WTC11 (cell line): ENCODE measurements at regions not wholly inside any gene's neighbourhood (a gene's known extent, or its start where the extent isn't known, plus 50 kb on each side); places are given as distances from the start of the nearest gene placed in this dataset.

Experiments
- ATF2 ChIP-seq: sonication (generic); formaldehyde crosslinking; IDR thresholded peaks from 2 replicates; pipeline ENCODE4 v1.8.1; 2022; ENCODE audit warnings: low read depth, missing genetic modification reagents, borderline replicate concordance
- CTCF ChIP-seq: fragments of 200-600 bp; IDR thresholded peaks from 2 replicates; pipeline ENCODE4 v1.8.0; 2022; ENCODE audit warnings: antibody characterized with exemption
- ELF4 ChIP-seq: sonication (generic); formaldehyde crosslinking; IDR thresholded peaks from 2 replicates; pipeline ENCODE4 v1.8.1; 2022; ENCODE audit warnings: low read depth, mild to moderate bottlenecking, moderate library complexity, missing genetic modification reagents
- ETV6 ChIP-seq: sonication (generic); formaldehyde crosslinking; IDR thresholded peaks from 2 replicates; pipeline ENCODE4 v1.8.1; 2022; ENCODE audit warnings: mild to moderate bottlenecking, missing genetic modification reagents
- HMGA2 ChIP-seq: fragments of 250-450 bp; sonication (Bioruptor Pico); IDR thresholded peaks from 2 replicates; pipeline ENCODE4 v1.4.0; 2021; ENCODE audit warnings: mild to moderate bottlenecking, moderate library complexity
- KAT7 ChIP-seq: sonication (generic); formaldehyde crosslinking; IDR thresholded peaks from 2 replicates; pipeline ENCODE4 v1.8.1; 2023; ENCODE audit warnings: missing genetic modification reagents, mild to moderate bottlenecking, borderline replicate concordance
- USF2 ChIP-seq: sonication (generic); formaldehyde crosslinking; IDR thresholded peaks from 2 replicates; pipeline ENCODE4 v1.8.1; 2023; ENCODE audit warnings: mild to moderate bottlenecking, missing genetic modification reagents, moderate library complexity
- ZBTB21 ChIP-seq: sonication (generic); formaldehyde crosslinking; IDR thresholded peaks from 2 replicates; pipeline ENCODE4 v1.8.1; 2023; ENCODE audit warnings: mild to moderate bottlenecking, missing genetic modification reagents, borderline replicate concordance
- ZNF232 ChIP-seq: sonication (generic); formaldehyde crosslinking; IDR thresholded peaks from 2 replicates; pipeline ENCODE4 v1.8.0; 2022; ENCODE audit warnings: mild to moderate bottlenecking, missing genetic modification reagents
- ZNF532 ChIP-seq: fragments of 250-450 bp; sonication (Bioruptor Pico); IDR thresholded peaks from 2 replicates; pipeline ENCODE4 v1.9.0; 2021; ENCODE audit warnings: mild to moderate bottlenecking, borderline replicate concordance

GRCh38 chr16:60763869-60764268 lies 1272.4 kb downstream of the CDH8 start:
- no peak for TF ChIP-seq ZBTB21 (CRISPR knock-in tag)
- TF ChIP-seq CTCF = no peak
- TF ChIP-seq ETV6 = no peak
- no peak for TF ChIP-seq ZNF532 (CRISPR knock-in tag)
- no peak for TF ChIP-seq ZNF232 (CRISPR knock-in tag)
- TF ChIP-seq KAT7 (CRISPR knock-in tag) = no peak
- no peak for TF ChIP-seq HMGA2 (CRISPR knock-in tag)
- no peak for TF ChIP-seq USF2
- TF ChIP-seq ELF4 (CRISPR knock-in tag) = no peak
- TF ChIP-seq ATF2 (CRISPR knock-in tag) = no peak
